ENCODE measurements at regions not wholly inside any gene's neighbourhood (a gene's known extent, or its start where the extent isn't known, plus 50 kb on each side); places are given as distances from the start of the nearest gene placed in this dataset.

DNA sequence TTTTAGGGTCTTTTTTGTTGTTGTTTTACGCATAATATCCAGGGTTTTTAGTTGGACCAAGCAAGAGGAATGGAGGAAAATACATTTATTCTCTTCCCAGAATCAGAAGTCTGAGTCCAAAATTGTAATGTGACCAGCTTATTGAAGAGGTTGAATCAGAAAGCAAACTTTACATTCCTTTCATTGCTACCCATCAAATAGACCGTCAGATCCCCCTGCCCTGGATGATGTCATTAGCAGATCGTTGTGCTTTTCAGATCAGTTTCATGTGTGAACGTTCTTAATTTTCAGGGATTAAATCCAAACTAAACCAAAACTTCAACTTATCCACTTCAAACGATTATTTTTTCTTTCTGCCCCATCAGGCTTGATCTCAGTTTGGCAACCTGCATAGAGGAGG, 85.7 kb upstream of the NGF start:
- no peaks in the 10 kb centered on the region for H3K9me3 ChIP-seq (ENCODE audit: low read depth, low read length)

DNA sequence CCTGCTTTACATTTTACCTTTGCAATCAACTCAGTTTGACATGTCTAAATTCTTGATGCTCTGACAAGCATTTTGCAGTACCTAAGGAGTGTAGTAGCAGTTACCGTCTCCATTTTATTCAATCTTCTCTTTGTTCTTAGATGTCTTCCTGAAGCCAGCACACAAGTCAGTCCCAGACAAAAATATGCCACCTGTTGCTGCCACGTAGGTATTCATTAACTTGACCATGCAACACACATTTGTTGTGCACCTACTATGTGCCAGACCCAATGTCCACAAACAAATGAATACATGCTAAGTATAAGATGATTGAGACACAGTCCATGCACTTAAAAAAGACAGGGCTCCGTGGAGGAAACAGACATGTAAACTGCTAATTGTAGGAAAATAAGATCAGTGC, 81.5 kb upstream of the NGF start:
- Histone ChIP-seq H3K9ac (ENCODE audit: insufficient read length) (no peak overlapping the region), H3K9me3 (ENCODE audit: low read depth, low read length) (no peaks in the 10 kb centered on the region), H3K27ac (no peak overlapping the region), H3K36me3 (ENCODE audit: insufficient read depth, low read length) (no peaks in the 10 kb centered on the region), H3K4me3 (no peak overlapping the region)
- no peak for DNase-seq (ENCODE audit: low read depth, low spot score)
- TF ChIP-seq POLR2AphosphoS5 (IDR thresholded peaks at IDR 0.05; ENCODE audit: borderline replicate concordance, low read depth, low read length): no peak
- TF ChIP-seq EZH2 (IDR thresholded peaks at IDR 0.05): no peak
- no peak for TF ChIP-seq FOXP2 (optimal IDR thresholded peaks at IDR 0.05; ENCODE audit: control extremely low read depth, extremely low read length, insufficient read depth)

More for the DNA sequence above, 85.7 kb upstream of the NGF start:
- no peaks in the 10 kb centered on the region for H3K36me3 ChIP-seq (ENCODE audit: insufficient read depth, low read length)
- H3K9ac ChIP-seq (ENCODE audit: insufficient read length): no peak overlapping the region
- H3K4me3 ChIP-seq: no peak overlapping the region
- no peak overlapping the region for H3K27ac ChIP-seq
- TF ChIP-seq POLR2AphosphoS5 (IDR thresholded peaks at IDR 0.05; ENCODE audit: borderline replicate concordance, low read depth, low read length) (no peak), FOXP2 (optimal IDR thresholded peaks at IDR 0.05; ENCODE audit: control extremely low read depth, extremely low read length, insufficient read depth) (no peak), EZH2 (IDR thresholded peaks at IDR 0.05) (no peak)
- DNase-seq (ENCODE audit: low read depth, low spot score): no peak

DNA sequence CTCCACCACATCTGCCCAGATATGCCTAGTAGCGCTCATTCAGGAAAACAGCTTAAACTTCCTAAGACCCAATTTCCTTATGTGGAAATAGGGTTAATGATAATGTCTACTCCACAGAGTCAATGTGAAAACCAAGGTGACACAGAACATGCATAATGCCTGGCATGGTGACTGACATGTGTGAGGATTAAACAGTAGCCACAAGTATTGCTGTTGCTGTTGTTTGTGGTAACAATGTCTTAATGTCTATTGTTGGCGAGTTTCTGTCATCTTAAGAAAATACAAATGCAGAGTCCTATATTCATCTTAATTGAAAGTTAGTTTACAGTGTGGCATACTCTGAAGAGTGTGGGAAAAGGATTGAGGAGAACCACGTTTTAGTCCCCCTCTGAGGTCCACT, 75.6 kb upstream of the NGF start:
- Histone ChIP-seq H3K27ac (no peak overlapping the region), H3K4me3 (no peak overlapping the region), H3K9ac (ENCODE audit: insufficient read length) (no peak overlapping the region), H3K36me3 (ENCODE audit: insufficient read depth, low read length) (no peaks in the 10 kb centered on the region), H3K9me3 (ENCODE audit: low read depth, low read length) (no peaks in the 10 kb centered on the region)
- no peak for DNase-seq (ENCODE audit: low read depth, low spot score)
- TF ChIP-seq FOXP2 (optimal IDR thresholded peaks at IDR 0.05; ENCODE audit: control extremely low read depth, extremely low read length, insufficient read depth) (no peak), EZH2 (IDR thresholded peaks at IDR 0.05) (no peak)

GRCh38 chr1:115413208-115413607, 75.2 kb upstream of the NGF start:
- no peak for DNase-seq (ENCODE audit: low read depth, low spot score)
- Histone ChIP-seq H3K9me3 (ENCODE audit: low read depth, low read length) (no peaks in the 10 kb centered on the region), H3K27ac (no peak overlapping the region), H3K36me3 (ENCODE audit: insufficient read depth, low read length) (no peaks in the 10 kb centered on the region), H3K4me3 (no peak overlapping the region), H3K9ac (ENCODE audit: insufficient read length) (no peak overlapping the region)
- TF ChIP-seq FOXP2 (optimal IDR thresholded peaks at IDR 0.05; ENCODE audit: control extremely low read depth, extremely low read length, insufficient read depth) (no peak), EZH2 (IDR thresholded peaks at IDR 0.05) (no peak), POLR2AphosphoS5 (IDR thresholded peaks at IDR 0.05; ENCODE audit: borderline replicate concordance, low read depth, low read length) (no peak)

- Histone ChIP-seq H3K4me3 (no peak overlapping the region), H3K9me3 (ENCODE audit: low read depth, low read length) (no peaks in the 10 kb centered on the region), H3K36me3 (ENCODE audit: insufficient read depth, low read length) (no peaks in the 10 kb centered on the region), H3K27ac (no peak overlapping the region), H3K9ac (ENCODE audit: insufficient read length) (no peak overlapping the region)
- DNase-seq (ENCODE audit: low read depth, low spot score): no peak
- no peak for TF ChIP-seq POLR2AphosphoS5 (IDR thresholded peaks at IDR 0.05; ENCODE audit: borderline replicate concordance, low read depth, low read length)
- TF ChIP-seq EZH2 (IDR thresholded peaks at IDR 0.05): no peak
- TF ChIP-seq FOXP2 (optimal IDR thresholded peaks at IDR 0.05; ENCODE audit: control extremely low read depth, extremely low read length, insufficient read depth): no peak
These were observed 74.7 kb upstream of the NGF start for GRCh38 chr1:115412733-115413132.

DNA sequence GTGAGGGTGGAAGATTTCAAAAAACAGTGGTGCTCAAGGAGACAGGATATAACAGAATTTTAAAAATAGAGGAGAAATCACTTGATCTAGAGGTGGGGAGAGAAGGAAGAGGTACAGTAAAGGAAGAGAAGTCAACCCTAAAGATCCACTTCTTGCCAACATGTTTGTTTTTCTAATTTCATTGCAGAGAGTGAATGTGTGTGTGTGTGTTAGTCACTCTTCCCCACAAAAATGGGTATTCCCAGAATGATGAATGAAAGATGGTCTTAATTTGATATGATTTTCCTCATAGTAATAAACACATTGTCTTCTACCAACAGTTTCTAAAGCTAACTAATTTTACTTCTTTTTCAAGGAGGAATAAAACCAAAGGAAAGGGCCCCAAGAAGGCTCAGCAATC, 74.2 kb upstream of the NGF start:
- H3K9ac ChIP-seq (ENCODE audit: insufficient read length): no peak overlapping the region
- no peak for DNase-seq (ENCODE audit: low read depth, low spot score)

GRCh38 chr1:115411371-115412063, 73.5 kb upstream of the NGF start:
- no peak overlapping the region for H3K4me3 ChIP-seq
- H3K27ac ChIP-seq: 0 out of 2 replicates have a peak overlapping the region, but pooled peaks have one; percentile 25
- no peak for DNase-seq (ENCODE audit: low read depth, low spot score)
- no peaks in the 10 kb centered on the region for H3K9me3 ChIP-seq (ENCODE audit: low read depth, low read length)
- no peak for TF ChIP-seq FOXP2 (optimal IDR thresholded peaks at IDR 0.05; ENCODE audit: control extremely low read depth, extremely low read length, insufficient read depth)
- no peak for TF ChIP-seq EZH2 (IDR thresholded peaks at IDR 0.05)
- TF ChIP-seq POLR2AphosphoS5 (IDR thresholded peaks at IDR 0.05; ENCODE audit: borderline replicate concordance, low read depth, low read length): no peak
- H3K9ac ChIP-seq (ENCODE audit: insufficient read length): no peak overlapping the region
- no peaks in the 10 kb centered on the region for H3K36me3 ChIP-seq (ENCODE audit: insufficient read depth, low read length)

More for the DNA sequence above, 74.2 kb upstream of the NGF start:
- H3K4me3 ChIP-seq: no peak overlapping the region
- no peaks in the 10 kb centered on the region for H3K9me3 ChIP-seq (ENCODE audit: low read depth, low read length)
- H3K36me3 ChIP-seq (ENCODE audit: insufficient read depth, low read length): no peaks in the 10 kb centered on the region
- TF ChIP-seq EZH2 (IDR thresholded peaks at IDR 0.05) (no peak), FOXP2 (optimal IDR thresholded peaks at IDR 0.05; ENCODE audit: control extremely low read depth, extremely low read length, insufficient read depth) (no peak), POLR2AphosphoS5 (IDR thresholded peaks at IDR 0.05; ENCODE audit: borderline replicate concordance, low read depth, low read length) (no peak)
- H3K27ac ChIP-seq: no peak overlapping the region

DNA sequence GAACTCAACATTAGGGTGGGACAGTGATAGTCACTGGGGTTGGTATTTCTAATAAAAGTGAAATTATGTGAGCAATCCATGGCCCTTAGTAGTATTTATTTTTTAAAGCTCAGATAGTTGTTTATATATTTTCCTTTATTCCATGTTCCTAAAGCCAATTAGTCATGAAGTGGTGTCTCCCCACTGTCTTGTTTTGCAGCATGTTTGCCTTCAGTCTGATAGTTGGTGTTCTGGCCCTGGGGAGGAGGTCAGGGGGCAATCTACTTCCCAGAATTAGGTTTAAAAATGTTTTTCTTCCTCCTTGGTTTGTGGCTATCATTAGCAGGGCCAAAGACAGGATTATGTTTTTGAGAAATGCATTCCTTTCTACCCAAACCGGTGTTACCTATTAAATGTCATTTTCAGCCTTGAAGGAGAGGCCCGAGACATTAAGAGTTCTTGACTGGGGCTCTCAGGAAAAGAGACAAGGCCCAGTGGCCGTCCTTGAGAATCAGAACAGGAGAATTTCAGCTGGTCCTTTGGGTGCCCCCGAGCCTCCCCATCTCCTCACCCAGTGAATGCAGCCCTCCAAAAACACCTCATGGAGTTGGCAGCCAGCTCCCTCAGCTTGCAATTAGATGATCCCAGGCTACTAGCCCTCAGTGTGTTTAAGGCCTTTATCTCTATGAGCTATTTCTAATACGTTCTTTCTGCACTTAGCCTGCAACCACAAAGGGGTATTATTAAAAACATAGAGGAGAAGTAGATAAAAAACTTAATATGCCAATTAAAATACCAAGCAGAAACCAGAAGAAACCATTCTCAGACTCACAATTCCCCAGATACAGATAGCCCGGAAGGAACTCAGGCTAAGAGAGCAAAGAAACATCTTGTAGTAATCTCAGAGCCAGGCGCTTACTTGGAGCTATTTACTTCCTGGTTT, 71.3 kb upstream of the NGF start:
- Histone ChIP-seq H3K27ac (peak overlapping the region; percentile 90), H3K9me3 (ENCODE audit: low read depth, low read length) (no peaks in the 10 kb centered on the region), H3K36me3 (ENCODE audit: insufficient read depth, low read length) (no peaks in the 10 kb centered on the region), H3K9ac (ENCODE audit: insufficient read length) (no peak overlapping the region), H3K4me3 (peak overlapping the region; percentile 24; the same call in 1 of the 2 replicates)
- DNase-seq (ENCODE audit: low read depth, low spot score): peak; percentile 73
- TF ChIP-seq EZH2 (IDR thresholded peaks at IDR 0.05) (no peak), FOXP2 (optimal IDR thresholded peaks at IDR 0.05; ENCODE audit: control extremely low read depth, extremely low read length, insufficient read depth) (no peak), POLR2AphosphoS5 (IDR thresholded peaks at IDR 0.05; ENCODE audit: borderline replicate concordance, low read depth, low read length) (no peak; the same call in 1 of the 2 replicates)
